OCI-LY1 (cell line): ENCODE measurements at regions not wholly inside any gene's neighbourhood (a gene's known extent, or its start where the extent isn't known, plus 50 kb on each side); places are given as distances from the start of the nearest gene placed in this dataset.

ENCODE experiments used
- EZH2 ChIP-seq: fragments of 200-600 bp; sonication (generic), shearing (Covaris generic); IDR thresholded peaks from 2 replicates; pipeline ENCODE4 v1.8.0; 2017; ENCODE audit warnings: borderline replicate concordance, mixed run types, mild to moderate bottlenecking, antibody characterized with exemption, low read length, moderate library complexity, mixed read lengths
- TF ChIP-seq, protein P1 (sequence below): fragments of 200-600 bp; sonication (generic), shearing (Covaris generic); IDR thresholded peaks from 2 replicates; pipeline ENCODE4 v1.5.1; 2017; ENCODE audit warnings: mild to moderate bottlenecking, antibody characterized with exemption, low read length, moderate library complexity, mixed read lengths

DNA sequence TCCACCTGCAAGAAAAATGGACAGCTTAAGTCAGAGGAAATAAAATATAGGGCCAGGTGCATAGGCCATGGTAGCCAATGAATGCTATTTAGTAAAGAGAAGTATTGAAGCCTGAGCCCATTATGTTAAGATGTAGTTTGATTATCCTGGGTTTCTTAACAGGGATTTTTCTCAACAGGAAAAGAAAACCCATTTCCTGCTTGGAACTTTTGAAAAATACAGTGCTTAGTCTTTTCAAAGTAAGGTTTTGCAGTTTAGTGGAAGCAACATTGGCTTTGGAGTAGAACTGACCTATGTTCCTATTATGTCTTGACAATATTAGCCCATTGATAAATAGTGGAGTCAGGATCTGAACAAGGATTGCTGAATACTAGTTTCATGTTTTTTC, 259.5 kb upstream of the TGFBR2 start:
- TF ChIP-seq, protein P1, sequence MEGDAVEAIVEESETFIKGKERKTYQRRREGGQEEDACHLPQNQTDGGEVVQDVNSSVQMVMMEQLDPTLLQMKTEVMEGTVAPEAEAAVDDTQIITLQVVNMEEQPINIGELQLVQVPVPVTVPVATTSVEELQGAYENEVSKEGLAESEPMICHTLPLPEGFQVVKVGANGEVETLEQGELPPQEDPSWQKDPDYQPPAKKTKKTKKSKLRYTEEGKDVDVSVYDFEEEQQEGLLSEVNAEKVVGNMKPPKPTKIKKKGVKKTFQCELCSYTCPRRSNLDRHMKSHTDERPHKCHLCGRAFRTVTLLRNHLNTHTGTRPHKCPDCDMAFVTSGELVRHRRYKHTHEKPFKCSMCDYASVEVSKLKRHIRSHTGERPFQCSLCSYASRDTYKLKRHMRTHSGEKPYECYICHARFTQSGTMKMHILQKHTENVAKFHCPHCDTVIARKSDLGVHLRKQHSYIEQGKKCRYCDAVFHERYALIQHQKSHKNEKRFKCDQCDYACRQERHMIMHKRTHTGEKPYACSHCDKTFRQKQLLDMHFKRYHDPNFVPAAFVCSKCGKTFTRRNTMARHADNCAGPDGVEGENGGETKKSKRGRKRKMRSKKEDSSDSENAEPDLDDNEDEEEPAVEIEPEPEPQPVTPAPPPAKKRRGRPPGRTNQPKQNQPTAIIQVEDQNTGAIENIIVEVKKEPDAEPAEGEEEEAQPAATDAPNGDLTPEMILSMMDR: no peak
- TF ChIP-seq EZH2: no peak
